ENCODE measurements at regions not wholly inside any gene's neighbourhood (a gene's known extent, or its start where the extent isn't known, plus 50 kb on each side); places are given as distances from the start of the nearest gene placed in this dataset.

DNA sequence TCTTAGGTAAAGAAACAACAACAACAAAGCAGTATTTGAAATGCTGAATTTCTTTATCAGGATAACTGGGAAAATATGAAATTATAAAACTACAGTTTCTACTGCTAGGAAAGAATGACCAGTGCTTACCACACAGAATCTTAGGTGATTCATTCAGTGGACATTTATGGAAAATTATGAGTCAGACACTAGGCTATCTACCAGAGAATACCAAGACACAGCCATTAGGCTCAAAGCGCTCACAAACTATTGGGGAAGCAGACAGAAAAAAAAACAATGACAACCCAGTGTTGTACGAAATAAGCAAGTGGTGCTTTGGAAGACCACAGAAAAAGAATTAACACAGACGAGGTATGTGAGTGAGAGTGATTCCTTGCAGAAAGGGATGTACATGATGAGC lies 1019.5 kb downstream of the PCDH9 start:
- no peaks in the 10 kb centered on the region for H3K27me3 ChIP-seq (ENCODE audit: insufficient read depth, low read length)
- H2BK12ac ChIP-seq (ENCODE audit: insufficient read length, low read depth, low read length) = no peak overlapping the region
- no peak overlapping the region for H3K4ac ChIP-seq (ENCODE audit: low read depth, low read length)
- H3K4me1 Mint-ChIP-seq = no peaks in the 10 kb centered on the region
- TF ChIP-seq, protein P1, sequence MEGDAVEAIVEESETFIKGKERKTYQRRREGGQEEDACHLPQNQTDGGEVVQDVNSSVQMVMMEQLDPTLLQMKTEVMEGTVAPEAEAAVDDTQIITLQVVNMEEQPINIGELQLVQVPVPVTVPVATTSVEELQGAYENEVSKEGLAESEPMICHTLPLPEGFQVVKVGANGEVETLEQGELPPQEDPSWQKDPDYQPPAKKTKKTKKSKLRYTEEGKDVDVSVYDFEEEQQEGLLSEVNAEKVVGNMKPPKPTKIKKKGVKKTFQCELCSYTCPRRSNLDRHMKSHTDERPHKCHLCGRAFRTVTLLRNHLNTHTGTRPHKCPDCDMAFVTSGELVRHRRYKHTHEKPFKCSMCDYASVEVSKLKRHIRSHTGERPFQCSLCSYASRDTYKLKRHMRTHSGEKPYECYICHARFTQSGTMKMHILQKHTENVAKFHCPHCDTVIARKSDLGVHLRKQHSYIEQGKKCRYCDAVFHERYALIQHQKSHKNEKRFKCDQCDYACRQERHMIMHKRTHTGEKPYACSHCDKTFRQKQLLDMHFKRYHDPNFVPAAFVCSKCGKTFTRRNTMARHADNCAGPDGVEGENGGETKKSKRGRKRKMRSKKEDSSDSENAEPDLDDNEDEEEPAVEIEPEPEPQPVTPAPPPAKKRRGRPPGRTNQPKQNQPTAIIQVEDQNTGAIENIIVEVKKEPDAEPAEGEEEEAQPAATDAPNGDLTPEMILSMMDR (conservative IDR thresholded peaks at IDR 0.05) = no peak
- H2AFZ ChIP-seq (ENCODE audit: low read length) = no peak overlapping the region
- no peak overlapping the region for H3K14ac ChIP-seq (ENCODE audit: insufficient read depth, low read length)
- H3K23me2 ChIP-seq (ENCODE audit: insufficient read length, low read depth, low read length, poor library complexity, severe bottlenecking) = no peaks in the 10 kb centered on the region
- H3K27me3 Mint-ChIP-seq (ENCODE audit: low read depth) = peaks cover 62% of the 10 kb centered on the region
- H2AK5ac ChIP-seq (ENCODE audit: insufficient read length, low read length) = no peak overlapping the region
- H3K9me3 Mint-ChIP-seq = peaks cover 0 to 5% of the 10 kb centered on the region in 2 experiments; a peak in 2 of 5 replicates
- H3K4me2 ChIP-seq (ENCODE audit: insufficient read depth, insufficient read length, low read length) = no peak overlapping the region
- H2BK15ac ChIP-seq (ENCODE audit: low read depth, low read length) = no peak overlapping the region
- no peak overlapping the region for H4K91ac ChIP-seq (ENCODE audit: insufficient read length, low read depth, low read length)
- H3K4me1 ChIP-seq (ENCODE audit: insufficient read depth, low read length) = no peaks in the 10 kb centered on the region
- no peak overlapping the region for H3K27ac Mint-ChIP-seq
- H3K79me2 ChIP-seq (ENCODE audit: insufficient read depth, low read length) = no peaks in the 10 kb centered on the region
- no peaks in the 10 kb centered on the region; a peak in 1 of 7 replicates for H3K36me3 Mint-ChIP-seq (ENCODE audit: insufficient read depth in 1 of 3, low read depth in 3 of 3)
- H3K56ac ChIP-seq (ENCODE audit: insufficient read length, low read depth, low read length) = no peak overlapping the region
- H3K23ac ChIP-seq (ENCODE audit: insufficient read length, low read depth, low read length) = no peak overlapping the region
- no peak overlapping the region for H3K18ac ChIP-seq (ENCODE audit: insufficient read length, low read depth, low read length)
- no peak overlapping the region for H4K5ac ChIP-seq (ENCODE audit: insufficient read length, low read depth, low read length)
- no peak overlapping the region for H3K4me3 Mint-ChIP-seq
- WGBS (ENCODE audit: extremely low coverage, insufficient read length, low lambda C conversion rate) = no CpG with 5 or more reads among the region's 3 CpGs
- H2BK20ac ChIP-seq (ENCODE audit: low read depth, low read length, poor library complexity, severe bottlenecking) = no peak overlapping the region
- no peak overlapping the region for H4K8ac ChIP-seq (replicated peaks; ENCODE audit: insufficient read length, low read depth, low read length)
- no peak for DNase-seq
- no peaks in the 10 kb centered on the region for H3K9me3 ChIP-seq (ENCODE audit: control insufficient read depth, low read depth, low read length)
- no peak overlapping the region for H3K27ac ChIP-seq (ENCODE audit: insufficient read length, low read depth, low read length)
- H3T11ph ChIP-seq (ENCODE audit: low read length) = no peak overlapping the region
- H2BK5ac ChIP-seq (ENCODE audit: insufficient read length, low read length) = no peak overlapping the region
- no peak overlapping the region for H3K9ac ChIP-seq (ENCODE audit: extremely low read depth, insufficient read length, low read length)
- H4K20me1 ChIP-seq (ENCODE audit: control insufficient read depth, insufficient read depth, insufficient read length) = no peaks in the 10 kb centered on the region
- H3K79me1 ChIP-seq (ENCODE audit: insufficient read depth, low read depth, low read length, poor library complexity, severe bottlenecking) = no peaks in the 10 kb centered on the region
- H2BK120ac ChIP-seq (ENCODE audit: low read depth, low read length, poor library complexity, severe bottlenecking) = no peak overlapping the region
